Neural cell (in vitro differentiated cells): ENCODE measurements at regions not wholly inside any gene's neighbourhood (a gene's known extent, or its start where the extent isn't known, plus 50 kb on each side); places are given as distances from the start of the nearest gene placed in this dataset.

Source experiments
- H2AFZ ChIP-seq: fragments of 200-600, 300-800 bp; sonication (generic), shearing (Covaris generic); 2 replicates; pipeline ENCODE4 v1.6.0; 2014; ENCODE audit warnings: low read depth, mild to moderate bottlenecking, antibody characterized with exemption, low read length, moderate library complexity
- H3F3A ChIP-seq: fragments of 200-600 bp; shearing (Covaris generic); 2 replicates; pipeline ENCODE4 v1.6.1; 2016; ENCODE audit warnings: mild to moderate bottlenecking, moderate library complexity, mixed read lengths, antibody characterized with exemption, low read length; ENCODE audit not compliant: insufficient read depth, poor library complexity, severe bottlenecking
- H3K27ac ChIP-seq: fragments of 200-600, 300-800 bp; sonication (generic), shearing (Covaris generic); 2 replicates; pipeline ENCODE4 v1.5.1; 2014; ENCODE audit warnings: mild to moderate bottlenecking, low read length, moderate library complexity
- H3K27me3 ChIP-seq: fragments of 300-800, 200-600 bp; sonication (generic), shearing (Covaris generic); 2 replicates; pipeline ENCODE4 v1.6.0; 2014; ENCODE audit warnings: mild to moderate bottlenecking, low read depth, low read length, moderate library complexity; ENCODE audit not compliant: insufficient read depth
- H3K36me3 ChIP-seq: fragments of 300-800, 200-600 bp; sonication (generic), shearing (Covaris generic); 2 replicates; pipeline ENCODE4 v1.5.1; 2014; ENCODE audit warnings: mild to moderate bottlenecking, antibody characterized with exemption, low read length, moderate library complexity; ENCODE audit not compliant: insufficient read depth
- H3K4me2 ChIP-seq: fragments of 300-800, 200-600 bp; sonication (generic), shearing (Covaris generic); 2 replicates; pipeline ENCODE4 v1.6.0; 2014; ENCODE audit warnings: mild to moderate bottlenecking, low read length
- H3K4me3 ChIP-seq: fragments of 300-800, 200-600 bp; sonication (generic), shearing (Covaris generic); 2 replicates; pipeline ENCODE4 v1.5.1; 2014; ENCODE audit warnings: mild to moderate bottlenecking, low read length, moderate library complexity
- H3K79me2 ChIP-seq: fragments of 200-600 bp; shearing (Covaris generic); replicated peaks from 2 replicates; pipeline ENCODE4 v1.6.0; 2014; ENCODE audit warnings: mild to moderate bottlenecking, low read length, moderate library complexity; ENCODE audit not compliant: insufficient read depth
- H3K9ac ChIP-seq: fragments of 300-800, 200-600 bp; sonication (generic), shearing (Covaris generic); 2 replicates; pipeline ENCODE4 v1.6.1; 2016; ENCODE audit warnings: mild to moderate bottlenecking, low read length, mixed read lengths
- H3K9me2 ChIP-seq: fragments of 200-600 bp; shearing (Covaris generic); 2 replicates; pipeline ENCODE4 v1.6.1; 2016; ENCODE audit warnings: mild to moderate bottlenecking, low read length, mixed read lengths; ENCODE audit not compliant: insufficient read depth
- H3K9me3 ChIP-seq: fragments of 200-600, 300-800 bp; sonication (generic), shearing (Covaris generic); 2 replicates; pipeline ENCODE4 v1.6.1; 2016; ENCODE audit warnings: mild to moderate bottlenecking, mixed run types, low read length, moderate library complexity, mixed read lengths
- H4K20me1 ChIP-seq: fragments of 200-600 bp; shearing (Covaris generic); 2 replicates; pipeline ENCODE4 v1.6.1; 2016; ENCODE audit warnings: mild to moderate bottlenecking, mixed run types; ENCODE audit not compliant: insufficient read depth
- CTCF ChIP-seq: fragments of 450-650 bp; IDR thresholded peaks from 2 replicates; pipeline ENCODE4 v1.5.1; 2014; ENCODE audit warnings: antibody characterized with exemption, mild to moderate bottlenecking, moderate library complexity; ENCODE audit not compliant: poor library complexity, severe bottlenecking
- EP300 ChIP-seq: fragments of 450-650 bp; conservative IDR thresholded peaks from 2 replicates; pipeline ENCODE4 v1.6.1; 2014; ENCODE audit warnings: antibody characterized with exemption, mild to moderate bottlenecking, moderate library complexity; ENCODE audit not compliant: poor library complexity, severe bottlenecking
- EZH2 ChIP-seq: fragments of 200-600, 300-800 bp; shearing (Covaris generic), sonication (generic); IDR thresholded peaks from 2 replicates; pipeline ENCODE4 v1.6.1; 2014; ENCODE audit warnings: antibody characterized with exemption, low read length, borderline replicate concordance, mild to moderate bottlenecking; ENCODE audit not compliant: insufficient read depth, poor library complexity, severe bottlenecking
- MXI1 ChIP-seq: fragments of 450-650 bp; conservative IDR thresholded peaks from 2 replicates; pipeline ENCODE4 v1.6.1; 2014; ENCODE audit warnings: antibody characterized with exemption, mild to moderate bottlenecking; ENCODE audit not compliant: poor library complexity, severe bottlenecking
- POLR2AphosphoS5 ChIP-seq: IDR thresholded peaks from 2 replicates; pipeline ENCODE4 v1.6.1; 2012
- RAD21 ChIP-seq: fragments of 450-650 bp; conservative IDR thresholded peaks from 2 replicates; pipeline ENCODE4 v1.6.1; 2014; ENCODE audit warnings: antibody characterized with exemption, mild to moderate bottlenecking, moderate library complexity
- REST ChIP-seq: IDR thresholded peaks from 2 replicates; pipeline ENCODE4 v1.6.1; 2012; ENCODE audit warnings: borderline replicate concordance
- SMC3 ChIP-seq: fragments of 450-650 bp; conservative IDR thresholded peaks from 2 replicates; pipeline ENCODE4 v1.6.1; 2014; ENCODE audit warnings: antibody characterized with exemption, mild to moderate bottlenecking, moderate library complexity; ENCODE audit not compliant: poor library complexity
- TAF1 ChIP-seq: IDR thresholded peaks from 2 replicates; pipeline ENCODE4 v1.6.1; 2012; ENCODE audit warnings: low read depth

- Histone ChIP-seq H3K9ac (no peak overlapping the region), H4K20me1 (no peaks in the 10 kb centered on the region), H3K27me3 (peaks cover 3% of the 10 kb centered on the region), H3K9me3 (no peaks in the 10 kb centered on the region), H3K4me2 (no peak overlapping the region), H3K4me3 (no peak overlapping the region), H2AFZ (no peak overlapping the region), H3K36me3 (no peaks in the 10 kb centered on the region), H3F3A (no peaks in the 10 kb centered on the region), H3K9me2 (no peaks in the 10 kb centered on the region), H3K79me2 (no peaks in the 10 kb centered on the region), H3K27ac (no peak overlapping the region)
- TF ChIP-seq SMC3, result no peak
- TF ChIP-seq EZH2, result no peak
- TF ChIP-seq RAD21, result no peak
- TF ChIP-seq CTCF, result no peak
- no peak for TF ChIP-seq REST
- TF ChIP-seq MXI1, result no peak
- no peak for TF ChIP-seq TAF1
- TF ChIP-seq EP300, result no peak
- TF ChIP-seq POLR2AphosphoS5, result no peak
These were observed 72.5 kb downstream of the CXCL12 start for GRCh38 chr10:44312401-44312800.

GRCh38 chr10:44311563-44312051 lies 73.3 kb downstream of the CXCL12 start:
- no peak overlapping the region for H3K4me3 ChIP-seq
- no peak overlapping the region for H2AFZ ChIP-seq

More at GRCh38 chr10:44311563-44312051, 73.3 kb downstream of the CXCL12 start:
- Histone ChIP-seq H3K9ac (no peak overlapping the region), H3K27me3 (peaks cover 3% of the 10 kb centered on the region), H4K20me1 (no peaks in the 10 kb centered on the region), H3K9me3 (no peaks in the 10 kb centered on the region), H3K27ac (no peak overlapping the region), H3K36me3 (no peaks in the 10 kb centered on the region), H3K4me2 (no peak overlapping the region), H3K9me2 (no peaks in the 10 kb centered on the region), H3K79me2 (no peaks in the 10 kb centered on the region), H3F3A (no peaks in the 10 kb centered on the region)
- TF ChIP-seq POLR2AphosphoS5 (no peak), EP300 (no peak), RAD21 (no peak), MXI1 (no peak), SMC3 (no peak), EZH2 (no peak), REST (no peak), TAF1 (no peak), CTCF (no peak)
